ENCODE measurements at regions not wholly inside any gene's neighbourhood (a gene's known extent, or its start where the extent isn't known, plus 50 kb on each side); places are given as distances from the start of the nearest gene placed in this dataset.

DNA sequence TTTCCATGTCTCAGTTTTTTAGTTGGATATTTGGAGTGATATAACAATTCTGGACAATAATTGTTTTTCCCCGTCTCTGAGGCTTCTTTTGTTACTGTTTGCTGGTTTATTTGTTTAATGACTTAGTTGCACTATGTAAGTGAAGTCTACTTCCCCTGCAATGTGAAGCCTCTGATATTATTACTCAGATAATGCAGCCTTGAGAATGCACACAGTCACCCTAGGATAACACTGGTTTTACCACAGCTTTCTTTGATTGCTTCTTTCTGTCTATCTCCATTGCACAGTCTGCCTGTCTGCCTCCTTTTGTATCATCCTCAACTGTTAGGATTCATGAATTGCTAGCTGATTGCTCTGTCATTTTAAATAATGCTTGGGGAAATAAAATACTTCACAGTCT lies 208.7 kb upstream of the ROBO1 start:
- Mint-ChIP-seq H3K27me3 (ENCODE audit: unreplicated experiment) (no peaks in the 10 kb centered on the region), H3K36me3 (ENCODE audit: low read depth, unreplicated experiment) (no peaks in the 10 kb centered on the region), H3K27ac (ENCODE audit: unreplicated experiment) (no peak overlapping the region), H3K4me1 (ENCODE audit: unreplicated experiment) (peaks cover 9% of the 10 kb centered on the region), H3K4me3 (ENCODE audit: unreplicated experiment) (no peak overlapping the region), H3K9me3 (ENCODE audit: unreplicated experiment) (no peaks in the 10 kb centered on the region)
- no peak for DNase-seq (ENCODE audit: low spot score)
- TF ChIP-seq, protein P1, sequence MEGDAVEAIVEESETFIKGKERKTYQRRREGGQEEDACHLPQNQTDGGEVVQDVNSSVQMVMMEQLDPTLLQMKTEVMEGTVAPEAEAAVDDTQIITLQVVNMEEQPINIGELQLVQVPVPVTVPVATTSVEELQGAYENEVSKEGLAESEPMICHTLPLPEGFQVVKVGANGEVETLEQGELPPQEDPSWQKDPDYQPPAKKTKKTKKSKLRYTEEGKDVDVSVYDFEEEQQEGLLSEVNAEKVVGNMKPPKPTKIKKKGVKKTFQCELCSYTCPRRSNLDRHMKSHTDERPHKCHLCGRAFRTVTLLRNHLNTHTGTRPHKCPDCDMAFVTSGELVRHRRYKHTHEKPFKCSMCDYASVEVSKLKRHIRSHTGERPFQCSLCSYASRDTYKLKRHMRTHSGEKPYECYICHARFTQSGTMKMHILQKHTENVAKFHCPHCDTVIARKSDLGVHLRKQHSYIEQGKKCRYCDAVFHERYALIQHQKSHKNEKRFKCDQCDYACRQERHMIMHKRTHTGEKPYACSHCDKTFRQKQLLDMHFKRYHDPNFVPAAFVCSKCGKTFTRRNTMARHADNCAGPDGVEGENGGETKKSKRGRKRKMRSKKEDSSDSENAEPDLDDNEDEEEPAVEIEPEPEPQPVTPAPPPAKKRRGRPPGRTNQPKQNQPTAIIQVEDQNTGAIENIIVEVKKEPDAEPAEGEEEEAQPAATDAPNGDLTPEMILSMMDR (IDR thresholded peaks at IDR 0.05; ENCODE audit: unreplicated experiment): no peak

DNA sequence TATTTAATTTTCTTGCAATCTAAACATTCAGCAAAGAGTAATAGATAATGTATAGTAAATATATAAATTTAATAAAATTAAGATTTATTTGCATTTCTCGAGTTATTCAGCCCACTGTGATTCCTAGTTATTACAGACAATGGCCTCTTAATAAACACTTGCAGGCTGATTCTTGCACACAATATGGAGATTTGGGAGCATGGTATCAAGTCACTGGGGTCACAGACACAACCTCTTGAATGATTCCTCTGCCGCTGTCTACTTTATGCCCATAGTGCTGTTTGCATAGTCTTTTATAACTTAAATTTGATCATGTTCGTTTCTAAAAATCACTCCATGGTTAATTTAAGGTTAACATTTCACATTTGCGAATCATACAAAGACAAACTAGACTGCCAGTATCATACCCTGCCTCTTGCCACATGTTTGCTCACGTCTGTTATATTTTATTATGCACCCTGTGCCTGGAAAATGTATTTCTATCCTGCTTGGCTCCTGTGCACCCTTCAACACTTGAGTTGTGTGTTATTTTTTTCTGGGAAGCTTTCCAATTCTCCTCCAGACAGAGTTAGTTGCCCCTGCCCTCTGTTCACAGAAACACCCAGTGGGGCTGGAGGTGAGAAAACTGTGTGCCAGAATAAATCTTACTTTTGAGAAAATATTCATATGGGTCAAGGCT lies 206.3 kb upstream of the ROBO1 start:
- DNase-seq (ENCODE audit: low spot score): no peak
- Mint-ChIP-seq H3K4me1 (ENCODE audit: unreplicated experiment) (peaks cover 9% of the 10 kb centered on the region), H3K4me3 (ENCODE audit: unreplicated experiment) (no peak overlapping the region), H3K27me3 (ENCODE audit: unreplicated experiment) (no peaks in the 10 kb centered on the region), H3K27ac (ENCODE audit: unreplicated experiment) (no peak overlapping the region), H3K36me3 (ENCODE audit: low read depth, unreplicated experiment) (no peaks in the 10 kb centered on the region), H3K9me3 (ENCODE audit: unreplicated experiment) (no peaks in the 10 kb centered on the region)
- TF ChIP-seq, protein P1 (IDR thresholded peaks at IDR 0.05; ENCODE audit: unreplicated experiment): no peak

DNA sequence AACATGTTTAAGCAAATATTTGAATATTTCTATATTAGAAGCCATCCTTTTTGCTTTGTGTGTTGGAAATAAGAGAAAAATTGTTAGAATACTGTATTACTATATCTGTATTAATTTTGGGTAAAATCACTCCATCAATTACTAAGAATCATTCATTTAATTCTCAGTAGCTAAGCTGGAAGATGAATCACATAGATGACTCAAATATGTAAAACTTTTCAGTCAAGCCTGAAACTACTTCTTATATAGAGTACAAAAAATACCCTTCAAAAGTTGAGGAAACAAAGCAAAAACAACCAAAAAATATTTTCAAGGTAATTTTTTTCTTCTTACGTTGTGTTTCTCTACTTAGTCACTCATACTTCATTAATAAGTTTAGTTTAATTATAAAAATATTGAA lies 205.7 kb upstream of the ROBO1 start:
- H3K9me3 Mint-ChIP-seq (ENCODE audit: unreplicated experiment): no peaks in the 10 kb centered on the region
- DNase-seq (ENCODE audit: low spot score): no peak
- H3K4me3 Mint-ChIP-seq (ENCODE audit: unreplicated experiment): no peak overlapping the region
- no peak overlapping the region for H3K27ac Mint-ChIP-seq (ENCODE audit: unreplicated experiment)
- H3K4me1 Mint-ChIP-seq (ENCODE audit: unreplicated experiment): peaks cover 9% of the 10 kb centered on the region
- H3K36me3 Mint-ChIP-seq (ENCODE audit: low read depth, unreplicated experiment): no peaks in the 10 kb centered on the region
- TF ChIP-seq, protein P1 (IDR thresholded peaks at IDR 0.05; ENCODE audit: unreplicated experiment): no peak
- no peaks in the 10 kb centered on the region for H3K27me3 Mint-ChIP-seq (ENCODE audit: unreplicated experiment)

DNA sequence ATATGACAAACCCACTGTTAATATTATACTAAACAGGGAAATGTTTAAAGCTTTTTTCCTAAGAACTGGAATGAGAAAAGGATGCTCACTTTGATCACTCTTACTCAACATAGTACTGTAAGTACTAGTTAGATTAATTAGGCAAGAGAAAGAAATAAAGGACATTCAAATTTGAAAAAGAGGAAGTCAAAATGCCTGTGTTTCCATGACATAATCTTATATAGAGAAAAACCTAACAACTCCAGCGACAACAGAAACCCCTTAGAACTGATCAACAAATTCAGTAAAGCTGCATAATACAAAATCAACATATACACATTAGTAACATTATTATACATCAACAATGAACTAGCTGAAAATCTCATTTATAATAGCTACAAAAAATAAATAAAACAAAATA lies 200.6 kb upstream of the ROBO1 start:
- DNase-seq (ENCODE audit: low spot score): no peak
- no peaks in the 10 kb centered on the region for H3K36me3 Mint-ChIP-seq (ENCODE audit: low read depth, unreplicated experiment)
- TF ChIP-seq, protein P1 (IDR thresholded peaks at IDR 0.05; ENCODE audit: unreplicated experiment): no peak
- no peak overlapping the region for H3K4me3 Mint-ChIP-seq (ENCODE audit: unreplicated experiment)
- H3K9me3 Mint-ChIP-seq (ENCODE audit: unreplicated experiment): no peaks in the 10 kb centered on the region
- H3K27me3 Mint-ChIP-seq (ENCODE audit: unreplicated experiment): no peaks in the 10 kb centered on the region
- no peak overlapping the region for H3K27ac Mint-ChIP-seq (ENCODE audit: unreplicated experiment)
- H3K4me1 Mint-ChIP-seq (ENCODE audit: unreplicated experiment): no peaks in the 10 kb centered on the region

DNA sequence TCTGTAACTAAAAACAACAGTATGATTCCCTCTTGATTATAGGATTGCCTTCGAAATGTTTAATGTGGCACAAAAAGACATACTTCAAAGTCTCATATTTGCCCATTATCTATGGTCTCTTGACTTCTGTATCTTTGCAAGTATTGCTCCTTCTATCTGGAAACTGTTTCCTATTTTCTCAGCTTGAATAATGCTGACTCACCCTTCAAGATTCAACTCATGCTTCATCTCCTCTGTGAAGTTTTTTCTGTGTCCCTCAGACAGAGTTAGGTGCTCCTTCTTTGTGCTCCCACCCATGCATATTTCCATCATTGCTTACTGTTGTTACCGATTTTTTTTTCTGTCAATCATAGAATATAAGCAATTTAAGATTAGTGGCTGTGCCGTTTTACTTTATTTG lies 192.8 kb upstream of the ROBO1 start:
- Mint-ChIP-seq H3K27ac (ENCODE audit: unreplicated experiment) (no peak overlapping the region), H3K9me3 (ENCODE audit: unreplicated experiment) (no peaks in the 10 kb centered on the region), H3K36me3 (ENCODE audit: low read depth, unreplicated experiment) (no peaks in the 10 kb centered on the region), H3K27me3 (ENCODE audit: unreplicated experiment) (no peaks in the 10 kb centered on the region), H3K4me3 (ENCODE audit: unreplicated experiment) (no peak overlapping the region), H3K4me1 (ENCODE audit: unreplicated experiment) (no peaks in the 10 kb centered on the region)
- no peak for DNase-seq (ENCODE audit: low spot score)
- TF ChIP-seq, protein P1 (IDR thresholded peaks at IDR 0.05; ENCODE audit: unreplicated experiment): no peak

Measured in endothelial cell (in vitro differentiated cells).